Caco-2 (cell line): ENCODE measurements at regions not wholly inside any gene's neighbourhood (a gene's known extent, or its start where the extent isn't known, plus 50 kb on each side); places are given as distances from the start of the nearest gene placed in this dataset.
"Not testable (repeated sequence)": the region's sequence is repeated elsewhere in the genome, so short reads cannot be mapped to it uniquely, and the experiment has no call there.

Experiments used
- BruUV-seq: library from RNA; stranded (reverse); fragments of 400-500 nt; replicated peaks from 2 replicates; lab custom pipeline; 2021; lab: Mats Ljungman, UMichigan
- CTCF ChIA-PET: fragments of 300-600 bp; sonication (Branson Sonifier 250); formaldehyde crosslinking; loops from one replicate; lab custom pipeline; 2022; ENCODE audit warnings: antibody characterized with exemption; lab: Charles Lee
- POLR2A ChIA-PET: fragments of 300-600 bp; sonication (Branson Sonifier 250); formaldehyde crosslinking; loops from one replicate; lab custom pipeline; 2022; ENCODE audit warnings: antibody characterized with exemption; lab: Charles Lee
- DNase-seq, 2 experiments: peaks; one replicate each; pipeline versions ENCODE4 v3.0.0 to v3.0.0-alpha.2; 2020 to 2022
- H3K27me3 ChIP-seq: replicated peaks from 2 replicates; pipeline ENCODE4 v1.6.0; 2011; ENCODE audit warnings: low read length; ENCODE audit not compliant: control insufficient read depth, insufficient read depth
- H3K36me3 ChIP-seq: 2 replicates; pipeline ENCODE4 v1.5.1; 2011; ENCODE audit warnings: low read length; ENCODE audit not compliant: control insufficient read depth, insufficient read depth
- H3K4me1 ChIP-seq: fragments of 250-450 bp; sonication (Bioruptor Pico); 2 replicates; pipeline ENCODE4 v1.5.1; 2020; ENCODE audit warnings: mild to moderate bottlenecking
- H3K4me3 ChIP-seq: 2 replicates; pipeline ENCODE4 v1.5.1; 2011; ENCODE audit warnings: low read depth, mild to moderate bottlenecking, control low read depth, low read length
- H3K9me3 ChIP-seq: fragments of 250-450 bp; sonication (Bioruptor Pico); 2 replicates; pipeline ENCODE4 v1.5.1; 2020; ENCODE audit warnings: mild to moderate bottlenecking, moderate library complexity
- H3K27ac Mint-ChIP-seq: one replicate; pipeline ENCODE4 v1.8.0; 2022; ENCODE audit warnings: mixed read lengths; ENCODE audit not compliant: unreplicated experiment
- H3K27me3 Mint-ChIP-seq: one replicate; pipeline ENCODE4 v1.8.0; 2022; ENCODE audit warnings: mixed read lengths; ENCODE audit not compliant: insufficient read depth, unreplicated experiment
- H3K36me3 Mint-ChIP-seq: one replicate; pipeline ENCODE4 v1.8.0; 2022; ENCODE audit warnings: mild to moderate bottlenecking, mixed read lengths; ENCODE audit not compliant: insufficient read depth, unreplicated experiment
- H3K4me1 Mint-ChIP-seq: one replicate; pipeline ENCODE4 v1.8.0; 2022; ENCODE audit warnings: low read depth, mixed read lengths; ENCODE audit not compliant: unreplicated experiment
- H3K4me3 Mint-ChIP-seq: one replicate; pipeline ENCODE4 v1.8.0; 2022; ENCODE audit warnings: mild to moderate bottlenecking, moderate library complexity, mixed read lengths; ENCODE audit not compliant: unreplicated experiment
- H3K9me3 Mint-ChIP-seq: one replicate; pipeline ENCODE4 v1.8.0; 2022; ENCODE audit warnings: mixed read lengths; ENCODE audit not compliant: unreplicated experiment
- CTCF ChIP-seq, 2 experiments: fragments of 200-600 bp in 1 of 2; IDR thresholded peaks; 1 replicate in 1 of 2; 2 replicates in 1 of 2; pipeline versions ENCODE4 v1.5.1 to v1.8.0; 2011 to 2022; ENCODE audit warnings: antibody characterized with exemption in 1 of 2, control low read depth in 1 of 2, inconsistent platforms in 1 of 2, low read depth in 1 of 2, low read length in 1 of 2, mild to moderate bottlenecking in 1 of 2, moderate library complexity in 1 of 2; ENCODE audit not compliant: insufficient read depth in 1 of 2, severe bottlenecking in 1 of 2, unreplicated experiment in 1 of 2
- intact Hi-C: fragments of 100-400 bp; cut with micrococcal nuclease; formaldehyde crosslinking; loops from one replicate; pipeline ENCODE4 v1.10.0; 2022; ENCODE audit not compliant: unreplicated experiment

DNA sequence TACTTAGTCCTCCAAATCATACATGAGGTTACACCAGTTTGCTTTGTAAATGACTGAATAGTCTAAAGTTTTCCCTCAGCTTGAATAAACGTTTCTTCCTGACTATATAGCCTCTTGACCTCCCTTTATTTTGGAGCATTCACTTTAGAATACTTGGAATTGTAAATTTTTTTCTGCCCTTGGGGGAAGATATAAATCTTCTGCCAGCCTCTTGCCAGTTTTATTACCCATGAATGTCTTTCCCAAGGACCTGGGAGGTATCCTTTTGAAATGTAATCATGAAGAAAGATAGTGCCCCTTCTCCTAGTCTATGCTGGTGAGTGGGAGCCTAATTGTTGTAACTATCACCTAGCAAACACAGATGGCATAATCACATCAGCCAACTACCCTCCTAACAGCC is 2033.9 kb upstream of the PCDH20 start:
- no peaks in the 10 kb centered on the region for H3K36me3 ChIP-seq
- H3K9me3 Mint-ChIP-seq, result no peaks in the 10 kb centered on the region
- POLR2A ChIA-PET, result no interaction called here
- H3K27me3 ChIP-seq, result no peaks in the 10 kb centered on the region
- no peak for TF ChIP-seq CTCF (IDR thresholded peaks at IDR 0.05; ENCODE audit: insufficient read depth in 1 of 2, low read depth in 1 of 2, low read length in 1 of 2, severe bottlenecking in 1 of 2, unreplicated experiment in 1 of 2)
- intact Hi-C loops, result no loop called here
- no peaks in the 10 kb centered on the region for H3K9me3 ChIP-seq
- H3K27me3 Mint-ChIP-seq, result peaks cover 6% of the 10 kb centered on the region
- H3K4me1 Mint-ChIP-seq, result no peaks in the 10 kb centered on the region
- no peaks in the 10 kb centered on the region for H3K36me3 Mint-ChIP-seq
- no peak overlapping the region for H3K4me3 ChIP-seq
- CTCF ChIA-PET, result no interaction called here
- no peak overlapping the region for H3K27ac Mint-ChIP-seq
- no peak overlapping the region for H3K4me3 Mint-ChIP-seq
- DNase-seq, result no peak
- no peaks in the 10 kb centered on the region for H3K4me1 ChIP-seq
- BruUV-seq, result no TSS peak

GRCh38 chr13:63448692-63449091 is 2033.0 kb upstream of the PCDH20 start:
- TF ChIP-seq CTCF (IDR thresholded peaks at IDR 0.05; ENCODE audit: insufficient read depth in 1 of 2, low read depth in 1 of 2, low read length in 1 of 2, severe bottlenecking in 1 of 2, unreplicated experiment in 1 of 2), result no peak
- intact Hi-C loops, result no loop called here
- H3K36me3 Mint-ChIP-seq, result no peaks in the 10 kb centered on the region
- no peaks in the 10 kb centered on the region for H3K9me3 ChIP-seq
- no TSS peak for BruUV-seq
- H3K27me3 Mint-ChIP-seq, result peaks cover 5% of the 10 kb centered on the region
- no peak overlapping the region for H3K4me3 ChIP-seq
- CTCF ChIA-PET, result no interaction called here
- H3K4me1 ChIP-seq, result no peaks in the 10 kb centered on the region
- H3K27ac Mint-ChIP-seq, result no peak overlapping the region
- H3K9me3 Mint-ChIP-seq, result no peaks in the 10 kb centered on the region
- no peak overlapping the region for H3K4me3 Mint-ChIP-seq
- POLR2A ChIA-PET, result no interaction called here
- no peaks in the 10 kb centered on the region for H3K36me3 ChIP-seq
- no peak for DNase-seq
- no peaks in the 10 kb centered on the region for H3K4me1 Mint-ChIP-seq
- no peaks in the 10 kb centered on the region for H3K27me3 ChIP-seq

- Mint-ChIP-seq H3K4me1 (no peaks in the 10 kb centered on the region), H3K9me3 (no peaks in the 10 kb centered on the region), H3K27ac (no peak overlapping the region), H3K27me3 (peaks cover 3% of the 10 kb centered on the region), H3K4me3 (no peak overlapping the region), H3K36me3 (no peaks in the 10 kb centered on the region)
- POLR2A ChIA-PET, result no interaction called here
- Histone ChIP-seq H3K27me3 (no peaks in the 10 kb centered on the region), H3K4me1 (no peaks in the 10 kb centered on the region), H3K9me3 (no peaks in the 10 kb centered on the region), H3K36me3 (no peaks in the 10 kb centered on the region), H3K4me3 (no peak overlapping the region)
- no peak for TF ChIP-seq CTCF (IDR thresholded peaks at IDR 0.05; ENCODE audit: insufficient read depth in 1 of 2, low read depth in 1 of 2, low read length in 1 of 2, severe bottlenecking in 1 of 2, unreplicated experiment in 1 of 2)
- DNase-seq, result no peak
- intact Hi-C loops, result no loop called here
- CTCF ChIA-PET, result no interaction called here
- no TSS peak for BruUV-seq
Observed at GRCh38 chr13:63446329-63446728, 2030.7 kb upstream of the PCDH20 start.

DNA sequence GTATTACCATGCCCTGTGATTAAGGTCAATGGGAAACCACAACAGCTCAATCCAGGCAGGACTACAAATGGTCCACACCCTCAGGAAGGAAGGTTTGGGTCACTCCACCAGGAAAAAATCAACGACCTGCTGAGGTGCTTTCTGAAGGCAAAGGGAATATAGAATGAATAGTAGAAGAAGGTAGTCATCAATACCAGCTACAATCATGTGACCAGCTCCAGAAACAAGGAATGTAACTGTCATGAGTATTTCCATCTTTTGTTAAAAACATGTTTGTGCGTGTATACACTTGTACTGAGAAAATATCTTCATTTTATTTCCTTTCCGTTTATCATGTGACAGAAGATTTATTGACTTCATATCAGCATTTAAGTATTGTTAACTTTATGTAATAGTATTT is 2028.6 kb upstream of the PCDH20 start:
- H3K4me1 Mint-ChIP-seq, CTCF ChIA-PET, intact Hi-C loops, H3K4me3 ChIP-seq, H3K9me3 ChIP-seq, POLR2A ChIA-PET, H3K36me3 Mint-ChIP-seq, H3K36me3 ChIP-seq, BruUV-seq, H3K9me3 Mint-ChIP-seq, H3K4me1 ChIP-seq, DNase-seq, H3K27me3 ChIP-seq, H3K27me3 Mint-ChIP-seq, H3K27ac Mint-ChIP-seq, H3K4me3 Mint-ChIP-seq: not testable (repeated sequence)
